PC-3 (cell line): ENCODE measurements at regions not wholly inside any gene's neighbourhood (a gene's known extent, or its start where the extent isn't known, plus 50 kb on each side); places are given as distances from the start of the nearest gene placed in this dataset.

Experiments used
- ATAC-seq: fragments of 200-7000 bp; cut with Tn5 transposase; 2 replicates; pipeline ENCODE4 v1.9.1; 2020; ENCODE audit warnings: mild to moderate bottlenecking, moderate library complexity
- BruUV-seq: library from RNA; stranded (reverse); fragments of 400-500 nt; replicated peaks from 2 replicates; lab custom pipeline; 2021; lab: Mats Ljungman, UMichigan
- CTCF ChIA-PET: fragments of 300-600 bp; sonication (Branson Sonifier 250); formaldehyde crosslinking; loops from one replicate; lab custom pipeline; 2022; ENCODE audit warnings: antibody characterized with exemption; lab: Charles Lee
- POLR2A ChIA-PET: fragments of 300-600 bp; sonication (Branson Sonifier 250); formaldehyde crosslinking; loops from one replicate; lab custom pipeline; 2022; ENCODE audit warnings: antibody characterized with exemption; ENCODE audit not compliant: unreplicated experiment; lab: Charles Lee
- DNase-seq: peaks from one replicate; pipeline ENCODE4 v3.0.0-alpha.2; 2015
- H2AFZ ChIP-seq: fragments of 300-600 bp; sonication (generic); 2 replicates; pipeline ENCODE4 v1.6.0; 2016; ENCODE audit warnings: antibody characterized with exemption, low read length
- H3F3A ChIP-seq: fragments of 300-600 bp; sonication (generic); one replicate; pipeline ENCODE4 v1.6.0; 2017; ENCODE audit warnings: antibody characterized with exemption, low read length, control low read depth, mild to moderate bottlenecking; ENCODE audit not compliant: unreplicated experiment
- H3K27ac ChIP-seq: fragments of 300-600 bp; sonication (generic); 2 replicates; pipeline ENCODE4 v1.5.1; 2016; ENCODE audit warnings: mild to moderate bottlenecking, low read length
- H3K27me3 ChIP-seq: fragments of 300-600 bp; sonication (generic); 2 replicates; pipeline ENCODE4 v1.6.1; 2016; ENCODE audit warnings: low read length, mixed read lengths
- H3K36me3 ChIP-seq: fragments of 300-600 bp; sonication (generic); 2 replicates; pipeline ENCODE4 v1.6.1; 2016; ENCODE audit warnings: low read depth, mixed run types, low read length, mixed read lengths
- H3K4me1 ChIP-seq: fragments of 300-600 bp; sonication (generic); 2 replicates; pipeline ENCODE4 v1.5.1; 2016; ENCODE audit warnings: low read length; ENCODE audit not compliant: insufficient read depth
- H3K4me2 ChIP-seq: fragments of 300-600 bp; sonication (generic); 2 replicates; pipeline ENCODE4 v1.6.0; 2016; ENCODE audit warnings: low read length
- H3K4me3 ChIP-seq: fragments of 300-600 bp; sonication (generic); 2 replicates; pipeline ENCODE4 v1.5.1; 2016; ENCODE audit warnings: mild to moderate bottlenecking, low read length, mixed read lengths
- H3K79me2 ChIP-seq: fragments of 300-600 bp; sonication (generic); 2 replicates; pipeline ENCODE4 v1.6.1; 2017; ENCODE audit warnings: low read length, mixed read lengths
- H3K9ac ChIP-seq: fragments of 300-600 bp; sonication (generic); 2 replicates; pipeline ENCODE4 v1.6.0; 2016; ENCODE audit warnings: mild to moderate bottlenecking, low read length
- H3K9me2 ChIP-seq: fragments of 300-600 bp; sonication (generic); replicated peaks from 2 replicates; pipeline ENCODE4 v1.6.1; 2016; ENCODE audit warnings: mixed run types, low read length, mixed read lengths
- H3K9me3 ChIP-seq: fragments of 300-600 bp; sonication (generic); 2 replicates; pipeline ENCODE4 v1.6.1; 2016; ENCODE audit warnings: low read length, mixed read lengths
- H4K20me1 ChIP-seq: fragments of 300-600 bp; sonication (generic); 2 replicates; pipeline ENCODE4 v1.6.1; 2016; ENCODE audit warnings: low read length, mixed read lengths
- EZH2 ChIP-seq: fragments of 300-600 bp; sonication (generic); IDR thresholded peaks from one replicate; pipeline ENCODE4 v1.6.1; 2017; ENCODE audit warnings: antibody characterized with exemption, mild to moderate bottlenecking, low read length; ENCODE audit not compliant: unreplicated experiment
- EZH2phosphoT487 ChIP-seq: fragments of 300-600 bp; sonication (generic); IDR thresholded peaks from 2 replicates; pipeline ENCODE4 v1.6.1; 2018; ENCODE audit warnings: mild to moderate bottlenecking, antibody characterized with exemption, low read length, borderline replicate concordance
- intact Hi-C: fragments of 100-400 bp; cut with micrococcal nuclease; formaldehyde crosslinking; loops from 2 replicates; pipeline ENCODE4 v1.9.0; 2023
- TF ChIP-seq, protein P1 (sequence below): fragments of 300-600 bp; sonication (generic); conservative IDR thresholded peaks from 2 replicates; pipeline ENCODE4 v1.5.1; 2017; ENCODE audit warnings: antibody characterized with exemption, low read depth, mild to moderate bottlenecking, low read length

DNA sequence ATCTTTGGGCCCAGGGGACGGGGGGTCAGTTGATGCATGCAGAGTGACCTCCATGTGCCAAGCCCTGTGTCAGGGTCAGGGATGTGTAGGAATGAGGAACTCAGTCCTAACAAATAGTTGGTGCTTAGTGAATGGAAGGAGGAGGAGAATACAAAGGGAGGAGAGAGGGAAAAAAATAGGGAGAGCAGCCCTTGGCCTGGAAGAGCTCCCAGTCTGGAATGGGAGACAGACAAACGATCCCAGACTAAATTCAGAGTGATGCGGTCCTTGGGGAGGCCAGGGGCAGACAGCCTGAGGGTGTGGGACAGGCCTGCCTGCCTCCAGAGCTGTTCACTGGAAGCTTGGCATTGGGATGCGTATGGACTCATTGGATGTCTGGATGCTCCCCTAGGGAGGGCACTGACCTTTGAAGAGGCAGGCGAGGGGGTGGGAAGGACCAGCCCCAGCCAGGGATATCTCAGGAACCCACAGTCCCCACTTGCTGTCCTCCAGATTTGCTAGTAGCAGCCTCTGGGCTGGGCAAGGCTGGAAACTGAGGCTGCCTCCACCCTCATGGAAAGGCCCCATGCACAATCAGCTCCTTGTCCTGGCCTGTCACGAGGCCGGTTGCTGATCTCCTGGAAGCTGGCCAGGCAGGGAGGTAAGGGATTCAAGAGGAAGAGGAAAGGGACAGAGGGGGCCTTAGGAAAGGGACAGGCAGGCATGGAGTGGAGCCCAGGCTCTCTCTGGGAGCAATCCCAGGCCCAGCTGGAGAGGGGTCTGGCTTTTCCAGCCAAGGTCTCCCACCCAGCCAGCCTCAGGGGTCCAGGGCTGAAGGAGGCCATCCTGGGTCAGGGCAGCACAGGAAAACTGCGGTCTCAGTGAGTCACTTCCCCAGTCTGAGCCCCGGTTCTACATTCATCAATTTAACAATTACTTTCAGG, 69.0 kb upstream of the GGTA1 start:
- BruUV-seq = no TSS peak
- no peak overlapping the region for H3K27ac ChIP-seq
- no peaks in the 10 kb centered on the region for H3K27me3 ChIP-seq

DNA sequence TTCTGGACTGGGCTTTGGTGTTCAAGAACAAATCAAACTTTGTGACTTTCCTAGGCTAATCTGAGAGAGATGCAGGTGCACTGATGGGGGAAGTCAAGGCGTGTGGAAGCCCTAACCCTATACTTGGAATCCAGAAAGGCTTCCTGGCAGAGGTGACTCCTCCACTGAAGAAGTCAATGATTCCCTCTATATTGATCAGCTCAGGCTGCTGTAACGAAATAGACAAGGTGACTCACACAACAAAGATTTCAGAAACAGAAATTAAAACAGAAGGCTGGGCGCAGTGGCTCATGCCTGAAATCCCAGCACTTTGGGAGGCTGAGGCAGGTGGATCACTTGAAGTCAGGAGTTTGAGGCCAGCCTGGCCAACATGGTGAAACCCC, 69.6 kb upstream of the GGTA1 start:
- POLR2A ChIA-PET = no interaction called here
- H2AFZ ChIP-seq = no peak overlapping the region
- DNase-seq = no peak
- no peak for TF ChIP-seq EZH2phosphoT487
- CTCF ChIA-PET = no interaction called here
- no peaks in the 10 kb centered on the region for H4K20me1 ChIP-seq
- no peaks in the 10 kb centered on the region for H3K27me3 ChIP-seq
- H3K4me3 ChIP-seq = no peak overlapping the region
- no peak overlapping the region for H3K4me2 ChIP-seq
- H3K9ac ChIP-seq = no peak overlapping the region
- intact Hi-C loops = no loop called here
- H3K9me2 ChIP-seq = no peaks in the 10 kb centered on the region
- H3K79me2 ChIP-seq = no peaks in the 10 kb centered on the region
- no peak overlapping the region for H3K27ac ChIP-seq
- no peak for ATAC-seq
- H3F3A ChIP-seq = no peaks in the 10 kb centered on the region
- no peaks in the 10 kb centered on the region for H3K9me3 ChIP-seq
- H3K4me1 ChIP-seq = peaks cover 25% of the 10 kb centered on the region
- H3K36me3 ChIP-seq = no peaks in the 10 kb centered on the region
- no TSS peak for BruUV-seq

More for the DNA sequence above, 69.0 kb upstream of the GGTA1 start:
- Histone ChIP-seq H3K36me3 (no peaks in the 10 kb centered on the region), H3K9me3 (no peaks in the 10 kb centered on the region), H3K4me2 (no peak overlapping the region), H3K9ac (no peak overlapping the region), H3K9me2 (no peaks in the 10 kb centered on the region), H4K20me1 (no peaks in the 10 kb centered on the region), H2AFZ (no peak overlapping the region), H3F3A (no peaks in the 10 kb centered on the region), H3K79me2 (no peaks in the 10 kb centered on the region), H3K4me3 (no peak overlapping the region), H3K4me1 (peaks cover 25% of the 10 kb centered on the region)
- ChIA-PET CTCF (no interaction called here), POLR2A (no interaction called here)
- no peak for TF ChIP-seq EZH2
- TF ChIP-seq EZH2phosphoT487 = no peak
- TF ChIP-seq, protein P1, sequence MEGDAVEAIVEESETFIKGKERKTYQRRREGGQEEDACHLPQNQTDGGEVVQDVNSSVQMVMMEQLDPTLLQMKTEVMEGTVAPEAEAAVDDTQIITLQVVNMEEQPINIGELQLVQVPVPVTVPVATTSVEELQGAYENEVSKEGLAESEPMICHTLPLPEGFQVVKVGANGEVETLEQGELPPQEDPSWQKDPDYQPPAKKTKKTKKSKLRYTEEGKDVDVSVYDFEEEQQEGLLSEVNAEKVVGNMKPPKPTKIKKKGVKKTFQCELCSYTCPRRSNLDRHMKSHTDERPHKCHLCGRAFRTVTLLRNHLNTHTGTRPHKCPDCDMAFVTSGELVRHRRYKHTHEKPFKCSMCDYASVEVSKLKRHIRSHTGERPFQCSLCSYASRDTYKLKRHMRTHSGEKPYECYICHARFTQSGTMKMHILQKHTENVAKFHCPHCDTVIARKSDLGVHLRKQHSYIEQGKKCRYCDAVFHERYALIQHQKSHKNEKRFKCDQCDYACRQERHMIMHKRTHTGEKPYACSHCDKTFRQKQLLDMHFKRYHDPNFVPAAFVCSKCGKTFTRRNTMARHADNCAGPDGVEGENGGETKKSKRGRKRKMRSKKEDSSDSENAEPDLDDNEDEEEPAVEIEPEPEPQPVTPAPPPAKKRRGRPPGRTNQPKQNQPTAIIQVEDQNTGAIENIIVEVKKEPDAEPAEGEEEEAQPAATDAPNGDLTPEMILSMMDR = no peak
- intact Hi-C loops = no loop called here
- DNase-seq (no peak), ATAC-seq (peak; percentile 38)

DNA sequence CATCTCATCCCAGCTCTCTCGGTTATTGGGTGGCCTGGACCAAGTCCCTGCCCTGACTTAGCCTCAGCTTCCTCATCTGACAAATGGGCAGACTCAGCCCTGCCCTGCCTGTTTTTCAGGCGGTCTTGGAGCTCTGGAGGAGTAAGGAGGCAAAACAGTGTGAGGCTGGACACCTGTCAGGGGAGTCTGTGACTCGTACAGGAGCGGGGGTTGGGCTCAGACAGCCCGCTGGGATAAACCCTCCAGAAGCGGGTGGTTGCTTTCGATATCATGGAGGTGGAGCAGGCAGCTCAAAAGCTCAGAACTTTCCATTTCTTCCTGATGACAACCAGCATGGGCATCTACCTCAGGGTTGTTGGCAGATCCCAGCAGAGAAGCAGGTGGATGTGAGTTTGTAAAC, 72.9 kb upstream of the GGTA1 start:
- BruUV-seq = no TSS peak
- POLR2A ChIA-PET = interaction anchor here (0.6 kb wide), 1 partner anchor 1479 kb away, joined by 4 read pairs; no protein-coding TSS in a partner anchor
- intact Hi-C loops = no loop called here
- no peaks in the 10 kb centered on the region for H3K36me3 ChIP-seq
- H3K9me2 ChIP-seq = no peaks in the 10 kb centered on the region
- ATAC-seq (no peak), DNase-seq (no peak)
- H3K4me3 ChIP-seq = no peak overlapping the region
- H3K4me1 ChIP-seq = peaks cover 7% of the 10 kb centered on the region; the same call in 1 of the 2 replicates
- TF ChIP-seq, protein P1 = no peak
- TF ChIP-seq EZH2phosphoT487 = no peak
- TF ChIP-seq EZH2 = no peak
- no peaks in the 10 kb centered on the region for H3K27me3 ChIP-seq
- H3K4me2 ChIP-seq = no peak overlapping the region
- no peaks in the 10 kb centered on the region for H3K9me3 ChIP-seq
- CTCF ChIA-PET = no interaction called here
- H3K79me2 ChIP-seq = no peaks in the 10 kb centered on the region
- no peak overlapping the region for H2AFZ ChIP-seq
- H3K9ac ChIP-seq = no peak overlapping the region
- no peaks in the 10 kb centered on the region for H4K20me1 ChIP-seq
- no peak overlapping the region for H3K27ac ChIP-seq
- H3F3A ChIP-seq = no peaks in the 10 kb centered on the region
